Ascending aorta (tissue), 2 donors: ENCODE measurements at regions not wholly inside any gene's neighbourhood (a gene's known extent, or its start where the extent isn't known, plus 50 kb on each side); places are given as distances from the start of the nearest gene placed in this dataset.

Experiments
- DNase-seq, 2 donors: peaks; one replicate each; pipeline ENCODE4 v3.0.0-alpha.2; 2019; ENCODE audit warnings: low spot score in 2 of 2
- H3K27ac ChIP-seq, 2 donors: fragments of 200-600 bp; sonication (generic); one replicate each; pipeline ENCODE4 v1.5.1; 2016 to 2017; ENCODE audit warnings: mild to moderate bottlenecking in 1 of 2
- H3K27me3 ChIP-seq: fragments of 200-600 bp; sonication (generic); one replicate; pipeline ENCODE4 v1.5.1; 2017
- H3K36me3 ChIP-seq, 2 donors: fragments of 200-600 bp; sonication (generic); one replicate each; pipeline ENCODE4 v1.5.1; 2016
- H3K4me1 ChIP-seq, 2 donors: fragments of 200-600 bp; sonication (generic); one replicate each; pipeline ENCODE4 v1.5.1; 2016 to 2017; ENCODE audit warnings: mild to moderate bottlenecking in 1 of 2
- H3K4me3 ChIP-seq, 2 donors: fragments of 200-600 bp; sonication (generic); one replicate each; pipeline ENCODE4 v1.5.1; 2016 to 2017; ENCODE audit warnings: mild to moderate bottlenecking in 1 of 2
- H3K9me3 ChIP-seq, 2 donors: fragments of 200-600 bp; sonication (generic); one replicate each; pipeline ENCODE4 v1.5.1; 2016
- CTCF ChIP-seq, 3 experiments: fragments of 200-600 bp in 2 of 3; fragments of 450-650 bp in 1 of 3; sonication (generic) in 2 of 3; IDR thresholded peaks; one replicate each; pipeline ENCODE4 v1.5.1; 2016 to 2019; ENCODE audit warnings: antibody characterized with exemption in 3 of 3, mild to moderate bottlenecking in 1 of 3, moderate library complexity in 1 of 3
- intact Hi-C: fragments of 100-400 bp; cut with DNase I; formaldehyde crosslinking; loops from one replicate; pipeline ENCODE4 v1.15.1; 2023

GRCh38 chr17:69858460-69858859 is 216.6 kb upstream of the KCNJ16 start:
- TF ChIP-seq CTCF (IDR thresholded peaks at IDR 0.05), result no peak
- intact Hi-C loops, result no loop called here
- H3K4me1 ChIP-seq, result peaks cover 0 to 6% of the 10 kb centered on the region in 2 donors
- no peak overlapping the region for H3K27ac ChIP-seq
- H3K4me3 ChIP-seq, result no peak overlapping the region
- H3K9me3 ChIP-seq, result no peaks in the 10 kb centered on the region
- DNase-seq, result no peak
- H3K27me3 ChIP-seq, result no peaks in the 10 kb centered on the region
- no peaks in the 10 kb centered on the region for H3K36me3 ChIP-seq

GRCh38 chr17:69860142-69860680 is 214.8 kb upstream of the KCNJ16 start:
- Histone ChIP-seq H3K4me3 (no peak overlapping the region), H3K4me1 (no peaks in the 10 kb centered on the region), H3K27me3 (no peaks in the 10 kb centered on the region), H3K9me3 (no peaks in the 10 kb centered on the region), H3K36me3 (no peaks in the 10 kb centered on the region), H3K27ac (no peak overlapping the region)
- no peak for TF ChIP-seq CTCF (IDR thresholded peaks at IDR 0.05)
- intact Hi-C loops, result no loop called here
- DNase-seq, result no peak

GRCh38 chr17:69864462-69864861 is 210.6 kb upstream of the KCNJ16 start:
- TF ChIP-seq CTCF (IDR thresholded peaks at IDR 0.05), result no peak
- no peaks in the 10 kb centered on the region for H3K9me3 ChIP-seq
- DNase-seq, result no peak
- intact Hi-C loops, result no loop called here
- H3K27ac ChIP-seq, result no peak overlapping the region
- no peaks in the 10 kb centered on the region for H3K4me1 ChIP-seq
- no peaks in the 10 kb centered on the region for H3K36me3 ChIP-seq
- H3K4me3 ChIP-seq, result no peak overlapping the region
- no peaks in the 10 kb centered on the region for H3K27me3 ChIP-seq

- Histone ChIP-seq H3K4me3 (no peak overlapping the region), H3K4me1 (no peaks in the 10 kb centered on the region), H3K27ac (no peak overlapping the region), H3K9me3 (no peaks in the 10 kb centered on the region), H3K27me3 (no peaks in the 10 kb centered on the region), H3K36me3 (no peaks in the 10 kb centered on the region)
- no peak for DNase-seq
- intact Hi-C loops, result no loop called here
- no peak for TF ChIP-seq CTCF (IDR thresholded peaks at IDR 0.05)
Observed at GRCh38 chr17:69869667-69870066, 205.4 kb upstream of the KCNJ16 start.

- H3K36me3 ChIP-seq, result no peaks in the 10 kb centered on the region
- no peaks in the 10 kb centered on the region for H3K9me3 ChIP-seq
- H3K4me3 ChIP-seq, result no peak overlapping the region
- H3K27me3 ChIP-seq, result no peaks in the 10 kb centered on the region
- TF ChIP-seq CTCF (IDR thresholded peaks at IDR 0.05), result no peak
- no peak overlapping the region for H3K27ac ChIP-seq
- intact Hi-C loops, result no loop called here
- H3K4me1 ChIP-seq, result no peaks in the 10 kb centered on the region
- DNase-seq, result no peak
Observed at GRCh38 chr17:69870091-69870530, 204.9 kb upstream of the KCNJ16 start.

GRCh38 chr17:69870751-69871199 is 204.2 kb upstream of the KCNJ16 start:
- Histone ChIP-seq H3K27ac (no peak overlapping the region), H3K4me3 (no peak overlapping the region), H3K36me3 (no peaks in the 10 kb centered on the region), H3K9me3 (no peaks in the 10 kb centered on the region), H3K4me1 (no peaks in the 10 kb centered on the region), H3K27me3 (no peaks in the 10 kb centered on the region)
- DNase-seq, result no peak
- TF ChIP-seq CTCF (IDR thresholded peaks at IDR 0.05), result no peak
- intact Hi-C loops, result no loop called here
